Ammon's horn (tissue), 1 donor: ENCODE measurements at regions not wholly inside any gene's neighbourhood (a gene's known extent, or its start where the extent isn't known, plus 50 kb on each side); places are given as distances from the start of the nearest gene placed in this dataset.
"Not testable (repeated sequence)": the region's sequence is repeated elsewhere in the genome, so short reads cannot be mapped to it uniquely, and the experiment has no call there.

Experiments
- DNase-seq: peaks from one replicate; pipeline ENCODE4 v3.0.0-alpha.2; 2016; ENCODE audit warnings: low spot score

DNA sequence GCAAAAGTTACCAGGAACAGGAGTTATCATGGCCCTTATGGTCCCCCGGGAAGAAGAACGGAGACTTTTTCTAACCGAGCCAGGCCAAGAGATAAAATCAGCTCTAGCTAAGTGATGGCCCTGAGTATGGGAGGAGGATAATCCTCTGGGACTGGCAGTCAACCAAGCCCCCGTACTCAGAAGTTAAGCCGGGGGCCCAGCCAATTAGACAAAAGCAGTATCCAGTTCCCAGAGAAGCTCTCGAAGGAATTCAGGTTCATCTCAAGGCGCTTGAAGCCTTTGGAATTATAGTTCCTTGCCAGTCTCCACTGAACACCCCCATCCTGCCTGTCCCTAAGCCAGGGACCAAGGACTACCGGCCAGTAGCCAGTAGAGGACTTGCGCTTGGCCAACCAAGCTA is 365.3 kb upstream of the TCF4 start:
- DNase-seq = no peak

GRCh38 chr18:55951738-55952137 is 363.7 kb upstream of the TCF4 start:
- DNase-seq = not testable (repeated sequence)

DNA sequence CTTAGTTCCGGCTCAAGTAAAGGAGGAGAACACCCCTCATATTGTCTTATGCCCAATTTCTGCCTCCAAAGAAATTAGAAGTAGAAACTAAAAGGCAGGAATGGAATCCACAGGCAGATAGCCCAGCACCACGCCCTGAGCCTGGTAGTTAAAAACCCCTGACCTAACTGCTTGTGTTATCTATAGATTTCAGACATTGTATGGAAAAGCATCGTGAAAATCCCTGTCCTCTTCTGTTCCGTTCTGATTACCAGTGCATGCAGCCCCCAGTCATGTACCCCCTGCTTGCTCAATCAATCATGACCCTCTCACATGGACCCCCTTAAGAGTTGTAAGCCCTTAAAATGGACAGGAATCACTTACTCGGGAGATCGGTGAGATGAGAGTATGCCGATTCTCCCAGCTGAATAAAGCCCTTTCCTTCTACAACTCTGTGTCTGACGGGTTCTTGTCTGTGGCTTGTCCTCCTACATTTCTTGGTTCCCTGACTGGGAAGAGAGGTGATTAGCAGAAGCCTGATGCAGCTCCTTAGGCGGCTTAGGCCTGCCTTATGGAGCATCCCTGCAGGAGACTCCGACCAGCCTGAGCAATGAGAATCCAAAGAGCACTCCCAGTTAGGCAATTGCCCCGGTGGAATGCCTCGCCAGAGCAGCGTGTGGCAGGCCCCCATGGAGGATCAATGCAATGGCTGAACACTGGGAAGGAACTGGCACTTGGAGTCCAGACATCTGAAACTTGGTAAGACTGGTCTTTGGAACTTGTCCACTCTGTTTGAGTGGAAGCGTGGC is 362.6 kb upstream of the TCF4 start:
- DNase-seq = no peak

- DNase-seq = no peak
These were observed 346.8 kb upstream of the TCF4 start for GRCh38 chr18:55934821-55935220.

- no peak for DNase-seq
These were observed 344.7 kb upstream of the TCF4 start for GRCh38 chr18:55932675-55933074.

GRCh38 chr18:55927831-55928230 is 339.8 kb upstream of the TCF4 start:
- DNase-seq = no peak

GRCh38 chr18:55925772-55926171 is 337.8 kb upstream of the TCF4 start:
- no peak for DNase-seq

DNA sequence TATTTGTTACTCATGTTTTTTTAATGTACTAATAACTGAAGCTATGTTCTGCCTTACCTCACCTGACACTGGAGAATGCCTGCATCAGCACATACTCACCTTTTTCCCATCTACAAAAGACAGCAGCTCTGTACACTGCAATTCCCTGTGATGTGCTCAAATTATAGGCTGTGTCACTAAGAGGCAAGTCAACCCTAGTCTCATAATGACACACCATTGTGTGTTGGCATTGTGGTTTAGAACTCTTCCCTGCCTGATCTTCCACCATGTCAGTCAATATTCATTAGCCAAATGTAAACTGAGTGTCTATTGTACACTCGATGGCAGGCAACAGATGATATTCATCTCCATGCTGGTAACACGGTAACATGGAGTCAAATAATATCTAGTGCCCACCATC is 332.1 kb upstream of the TCF4 start:
- DNase-seq = no peak

DNA sequence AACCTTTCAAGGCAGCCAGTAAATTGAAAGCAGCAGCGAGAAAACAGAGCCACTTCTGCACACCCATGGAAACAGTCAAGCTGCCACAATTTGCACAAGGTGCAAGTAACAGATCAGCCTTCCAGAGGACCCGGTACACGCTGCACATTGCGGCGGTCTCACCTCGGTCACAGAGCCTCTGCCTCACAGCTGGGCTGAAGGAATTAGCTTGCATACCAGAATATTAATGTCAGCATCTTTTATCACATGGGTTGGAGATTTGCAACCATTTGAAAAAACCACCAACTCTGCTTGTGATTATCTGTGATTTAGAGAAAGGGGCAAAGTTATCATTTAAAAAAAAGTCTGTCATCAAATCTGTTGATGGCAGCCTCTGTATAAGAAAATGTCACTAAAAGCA is 330.5 kb upstream of the TCF4 start:
- DNase-seq = no peak

DNA sequence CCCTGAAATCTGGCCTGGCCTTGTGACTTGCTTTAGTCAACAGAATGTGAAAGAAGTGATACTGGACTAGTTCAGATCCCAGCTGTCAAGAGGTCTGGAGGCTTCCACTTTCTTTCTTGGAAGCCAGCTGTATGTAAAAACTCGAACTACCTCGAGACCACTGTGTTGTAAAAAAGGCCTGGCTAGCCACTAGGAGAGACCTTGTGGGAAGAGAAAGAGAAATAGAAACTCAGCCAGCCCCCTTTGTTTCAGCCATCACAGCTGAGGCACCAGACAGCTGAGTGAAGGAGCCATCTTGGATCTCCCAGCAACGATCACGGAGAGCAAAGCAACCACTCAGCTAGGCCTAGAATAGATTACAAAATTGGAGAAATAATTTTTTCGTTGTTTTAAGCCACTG is 324.9 kb upstream of the TCF4 start:
- DNase-seq = no peak

- DNase-seq = peak; percentile 33
These were observed 324.1 kb upstream of the TCF4 start for GRCh38 chr18:55912071-55912470.

- peak; percentile 9 for DNase-seq
These were observed 322.3 kb upstream of the TCF4 start for GRCh38 chr18:55910296-55910695.

- DNase-seq = no peak
These were observed 320.9 kb upstream of the TCF4 start for GRCh38 chr18:55908901-55909366.

GRCh38 chr18:55907453-55908175 is 319.6 kb upstream of the TCF4 start:
- no peak for DNase-seq

- DNase-seq = no peak
These were observed 318.5 kb upstream of the TCF4 start for GRCh38 chr18:55906536-55906935.

DNA sequence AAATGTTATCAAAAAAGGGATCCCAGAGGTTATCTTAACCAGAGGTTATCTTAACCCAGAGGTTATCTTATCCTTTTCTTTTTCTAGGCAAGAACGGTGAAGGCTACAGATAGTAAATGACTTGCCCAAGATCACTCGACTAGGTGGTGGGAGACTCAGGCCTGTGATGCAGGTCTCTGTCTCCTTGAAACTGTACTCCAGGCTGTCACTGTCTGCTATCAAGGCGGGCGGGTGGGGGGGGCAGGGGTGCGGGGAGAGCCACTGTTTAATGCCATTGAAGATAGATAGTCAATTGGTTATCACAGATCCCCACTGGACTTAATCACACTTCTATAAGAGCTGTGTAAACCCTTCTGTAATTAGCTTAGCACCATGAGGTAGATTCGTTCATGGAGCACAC is 315.9 kb upstream of the TCF4 start:
- no peak for DNase-seq

GRCh38 chr18:55900380-55900779 is 312.4 kb upstream of the TCF4 start:
- DNase-seq = no peak

DNA sequence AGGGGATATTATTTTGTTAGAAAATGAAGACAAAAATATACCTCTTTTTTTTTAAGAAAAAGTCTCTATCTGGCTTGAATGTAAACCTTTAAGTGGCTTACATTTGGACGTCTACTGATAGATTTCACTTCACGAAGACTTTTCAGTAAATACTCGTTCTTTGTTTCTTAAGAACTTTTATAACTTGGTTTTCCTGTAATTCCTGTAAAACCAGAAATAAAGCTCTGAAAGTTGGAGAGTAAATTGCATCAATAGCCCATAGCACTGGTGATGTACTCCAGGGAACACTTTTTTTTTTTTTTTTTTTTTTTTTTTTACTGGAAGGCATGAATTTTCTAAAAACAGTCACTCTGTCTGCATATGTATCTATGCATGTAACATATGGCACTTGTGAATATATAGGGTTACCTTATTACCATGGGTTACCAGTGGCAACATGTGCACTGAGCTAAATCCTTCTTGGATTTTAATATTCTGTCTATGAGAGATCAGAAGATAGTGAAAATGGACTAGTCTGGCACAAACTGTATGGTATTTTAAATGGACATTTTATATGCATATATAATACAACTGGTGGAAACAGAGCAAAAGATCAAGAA is 309.2 kb upstream of the TCF4 start:
- DNase-seq = no peak

DNA sequence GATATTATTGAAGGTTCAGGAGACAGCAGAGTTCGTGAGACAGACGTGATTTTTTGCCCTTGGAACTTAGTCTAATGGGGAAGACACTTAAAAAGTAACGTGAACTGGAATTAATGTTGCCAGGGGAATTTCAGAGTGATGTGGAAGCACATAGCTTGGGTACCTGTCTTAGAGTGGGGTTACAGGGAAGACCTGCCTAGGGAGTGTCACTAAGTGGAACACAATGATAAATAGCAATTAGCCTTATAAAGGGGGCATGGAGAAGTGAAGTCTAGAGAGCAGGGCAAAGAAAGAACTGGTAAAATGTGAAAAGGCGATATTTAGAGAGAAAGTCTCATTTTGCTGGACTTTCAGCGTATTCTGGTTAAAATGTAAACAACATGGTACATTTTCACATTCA is 306.0 kb upstream of the TCF4 start:
- DNase-seq = no peak

DNA sequence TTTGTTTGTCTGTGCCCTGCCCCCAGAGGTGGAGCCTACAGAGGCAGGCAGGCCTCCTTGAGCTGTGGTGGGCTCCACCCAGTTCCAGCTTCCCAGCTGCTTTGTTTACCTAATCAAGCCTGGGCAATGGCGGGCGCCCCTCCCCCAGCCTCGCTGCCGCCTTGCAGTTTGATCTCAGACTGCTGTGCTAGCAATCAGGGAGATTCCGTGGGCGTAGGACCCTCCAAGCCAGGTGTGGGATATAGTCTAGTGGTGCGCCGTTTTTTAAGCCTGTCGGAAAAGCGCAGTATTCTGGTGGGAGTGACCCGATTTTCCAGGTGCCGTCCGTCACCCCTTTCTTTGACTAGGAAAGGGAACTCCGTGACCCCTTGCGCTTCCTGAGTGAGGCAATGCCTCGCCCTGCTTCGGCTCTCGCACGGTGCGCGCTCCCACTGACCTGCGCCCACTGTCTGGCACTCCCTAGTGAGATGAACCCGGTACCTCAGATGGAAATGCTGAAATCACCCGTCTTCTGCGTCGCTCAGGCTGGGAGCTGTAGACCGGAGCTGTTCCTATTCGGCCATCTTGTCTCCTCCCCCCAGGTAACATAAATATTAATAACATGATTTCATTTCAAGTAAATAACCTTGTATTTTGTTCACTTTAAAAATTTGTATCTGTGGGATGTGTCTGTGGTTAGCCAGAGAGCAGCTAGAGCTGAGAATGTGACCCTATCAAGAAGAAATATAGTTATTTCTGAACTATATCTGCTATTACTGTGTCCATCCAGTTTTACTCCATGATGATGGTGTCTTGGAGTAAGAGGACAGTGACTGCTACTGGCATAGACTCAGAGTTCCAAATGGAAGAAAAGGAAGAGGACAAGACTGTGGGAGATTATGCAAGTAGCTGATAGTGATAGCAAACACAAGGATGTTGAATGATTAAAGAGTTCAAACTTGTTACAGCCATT is 305.1 kb upstream of the TCF4 start:
- DNase-seq = not testable (repeated sequence)

- DNase-seq = no peak
These were observed 298.9 kb upstream of the TCF4 start for GRCh38 chr18:55886886-55887285.

- no peak for DNase-seq
These were observed 296.5 kb upstream of the TCF4 start for GRCh38 chr18:55884498-55884897.
